ENCODE measurements at regions not wholly inside any gene's neighbourhood (a gene's known extent, or its start where the extent isn't known, plus 50 kb on each side); places are given as distances from the start of the nearest gene placed in this dataset.

DNA sequence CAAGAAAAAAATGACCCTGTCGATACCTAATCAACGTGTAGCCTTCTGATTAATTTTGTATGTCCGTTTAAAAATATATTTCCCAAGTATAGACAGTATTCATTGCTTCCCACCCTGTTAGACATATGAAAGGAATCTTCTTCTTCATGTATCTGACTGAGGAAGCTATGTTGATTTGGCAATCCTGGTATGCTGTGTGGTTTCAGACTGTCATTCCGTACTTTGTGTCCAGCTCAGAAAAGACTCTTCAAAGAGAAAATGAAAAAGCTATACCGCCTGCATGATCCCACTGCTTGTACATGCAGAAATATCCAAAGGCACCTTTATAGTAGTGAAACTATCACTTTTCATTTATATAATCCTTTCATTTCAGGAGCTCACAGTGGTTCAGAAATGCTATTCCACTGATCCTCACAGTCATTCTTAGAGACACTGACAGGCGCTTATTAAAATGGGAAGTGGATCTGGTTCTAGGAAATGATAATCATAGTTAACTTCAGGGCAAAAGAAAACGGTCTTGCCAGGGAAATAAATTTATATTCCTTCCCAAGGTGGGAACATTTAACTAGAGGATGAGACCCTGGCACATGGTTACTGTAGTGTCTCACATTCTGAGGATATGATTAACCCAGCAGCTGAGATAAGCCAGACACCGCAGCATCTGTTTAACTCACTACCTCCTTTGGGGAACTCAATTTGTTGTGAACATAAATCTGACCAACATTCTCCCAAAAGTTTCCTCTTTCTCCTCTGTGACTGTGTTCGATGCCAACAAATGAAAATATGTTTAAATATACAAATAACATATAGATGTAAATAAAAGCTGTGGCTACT lies 599.2 kb upstream of the LUZP2 start:
- TF ChIP-seq, protein P1, sequence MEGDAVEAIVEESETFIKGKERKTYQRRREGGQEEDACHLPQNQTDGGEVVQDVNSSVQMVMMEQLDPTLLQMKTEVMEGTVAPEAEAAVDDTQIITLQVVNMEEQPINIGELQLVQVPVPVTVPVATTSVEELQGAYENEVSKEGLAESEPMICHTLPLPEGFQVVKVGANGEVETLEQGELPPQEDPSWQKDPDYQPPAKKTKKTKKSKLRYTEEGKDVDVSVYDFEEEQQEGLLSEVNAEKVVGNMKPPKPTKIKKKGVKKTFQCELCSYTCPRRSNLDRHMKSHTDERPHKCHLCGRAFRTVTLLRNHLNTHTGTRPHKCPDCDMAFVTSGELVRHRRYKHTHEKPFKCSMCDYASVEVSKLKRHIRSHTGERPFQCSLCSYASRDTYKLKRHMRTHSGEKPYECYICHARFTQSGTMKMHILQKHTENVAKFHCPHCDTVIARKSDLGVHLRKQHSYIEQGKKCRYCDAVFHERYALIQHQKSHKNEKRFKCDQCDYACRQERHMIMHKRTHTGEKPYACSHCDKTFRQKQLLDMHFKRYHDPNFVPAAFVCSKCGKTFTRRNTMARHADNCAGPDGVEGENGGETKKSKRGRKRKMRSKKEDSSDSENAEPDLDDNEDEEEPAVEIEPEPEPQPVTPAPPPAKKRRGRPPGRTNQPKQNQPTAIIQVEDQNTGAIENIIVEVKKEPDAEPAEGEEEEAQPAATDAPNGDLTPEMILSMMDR (IDR thresholded peaks at IDR 0.05; ENCODE audit: low read depth, low read length, poor library complexity, severe bottlenecking), result no peak
- no peak for TF ChIP-seq EZH2phosphoT487 (IDR thresholded peaks at IDR 0.05; ENCODE audit: borderline replicate concordance, low read length)

Measured in DOHH2 (cell line).